Effector memory CD4-positive, alpha-beta T cell (primary cell): ENCODE measurements at regions not wholly inside any gene's neighbourhood (a gene's known extent, or its start where the extent isn't known, plus 50 kb on each side); places are given as distances from the start of the nearest gene placed in this dataset.

Experiments
- DNase-seq, 3 donors: peaks; one replicate each; pipeline ENCODE4 v3.0.0-alpha.2; 2020
- H3K27ac ChIP-seq: 2 replicates; pipeline ENCODE4 v1.7.0; 2013; ENCODE audit warnings: mild to moderate bottlenecking, low read length, moderate library complexity; ENCODE audit not compliant: insufficient read depth, poor library complexity, severe bottlenecking
- H3K27me3 ChIP-seq: replicated peaks from 2 replicates; pipeline ENCODE4 v1.7.0; 2013; ENCODE audit warnings: mild to moderate bottlenecking, low read length; ENCODE audit not compliant: insufficient read depth, control insufficient read depth, poor library complexity, severe bottlenecking
- H3K36me3 ChIP-seq: 2 replicates; pipeline ENCODE4 v1.7.0; 2013; ENCODE audit warnings: mild to moderate bottlenecking, low read length, moderate library complexity; ENCODE audit not compliant: control insufficient read depth, insufficient read depth
- H3K4me1 ChIP-seq: 2 replicates; pipeline ENCODE4 v1.7.0; 2013; ENCODE audit warnings: low read length, mild to moderate bottlenecking; ENCODE audit not compliant: control insufficient read depth, insufficient read depth, poor library complexity, severe bottlenecking
- H3K4me3 ChIP-seq: 2 replicates; pipeline ENCODE4 v1.7.0; 2013; ENCODE audit warnings: low read length, low read depth, mild to moderate bottlenecking; ENCODE audit not compliant: insufficient read depth, poor library complexity, severe bottlenecking
- H3K9me3 ChIP-seq: 2 replicates; pipeline ENCODE4 v1.7.0; 2013; ENCODE audit warnings: mild to moderate bottlenecking, low read length, moderate library complexity; ENCODE audit not compliant: control insufficient read depth

- Histone ChIP-seq H3K4me3 (no peak overlapping the region), H3K36me3 (no peaks in the 10 kb centered on the region), H3K4me1 (no peaks in the 10 kb centered on the region), H3K9me3 (no peaks in the 10 kb centered on the region), H3K27me3 (no peaks in the 10 kb centered on the region), H3K27ac (no peak overlapping the region)
- no peak for DNase-seq
Observed at GRCh38 chr22:26981111-26981510, 323.7 kb downstream of the MIAT start.

DNA sequence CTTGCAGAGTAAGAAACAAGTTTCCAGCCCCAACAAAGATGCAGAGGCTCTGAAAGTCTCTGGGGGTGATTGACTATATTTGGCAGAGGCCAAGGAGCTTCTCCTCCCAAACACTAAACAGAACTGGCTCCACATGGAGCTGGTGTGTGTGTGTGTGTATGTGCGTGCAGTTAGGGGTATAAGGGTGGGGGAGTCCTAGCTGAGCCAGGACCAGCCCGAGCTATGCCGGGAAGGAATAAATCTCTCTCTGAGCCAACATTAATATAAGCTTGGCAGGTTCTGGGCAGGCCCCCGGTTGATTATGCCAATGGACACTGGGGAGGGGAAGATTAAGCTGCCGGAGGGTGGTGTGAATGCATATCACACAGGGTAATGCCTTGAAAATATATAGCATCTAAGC lies 324.2 kb downstream of the MIAT start:
- no peak for DNase-seq
- Histone ChIP-seq H3K4me3 (no peak overlapping the region), H3K27me3 (no peaks in the 10 kb centered on the region), H3K27ac (no peak overlapping the region), H3K36me3 (no peaks in the 10 kb centered on the region), H3K9me3 (no peaks in the 10 kb centered on the region), H3K4me1 (no peaks in the 10 kb centered on the region)

DNA sequence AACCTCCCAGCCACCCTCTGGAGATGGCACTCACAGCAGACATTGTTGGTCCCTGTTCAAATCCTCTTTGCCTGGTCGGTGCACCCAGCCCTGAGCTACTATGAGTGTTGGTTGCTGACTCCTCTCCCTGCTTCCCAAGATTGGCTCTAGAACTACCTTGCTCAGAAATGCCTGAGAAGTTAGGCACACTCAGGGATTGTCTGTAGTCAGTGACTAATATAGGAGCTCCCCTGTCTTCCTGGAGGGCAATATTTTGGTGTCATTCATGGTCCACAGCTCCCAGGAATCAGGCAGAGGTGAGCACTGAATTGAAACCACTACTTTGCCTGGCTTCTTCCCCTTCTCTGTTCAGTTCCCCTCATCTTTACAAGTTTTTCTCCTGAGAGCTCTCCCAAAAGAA lies 325.9 kb downstream of the MIAT start:
- DNase-seq: no peak
- H3K4me1 ChIP-seq: no peaks in the 10 kb centered on the region
- H3K36me3 ChIP-seq: no peaks in the 10 kb centered on the region
- H3K4me3 ChIP-seq: no peak overlapping the region
- no peak overlapping the region for H3K27ac ChIP-seq
- no peaks in the 10 kb centered on the region for H3K27me3 ChIP-seq
- H3K9me3 ChIP-seq: no peaks in the 10 kb centered on the region

DNA sequence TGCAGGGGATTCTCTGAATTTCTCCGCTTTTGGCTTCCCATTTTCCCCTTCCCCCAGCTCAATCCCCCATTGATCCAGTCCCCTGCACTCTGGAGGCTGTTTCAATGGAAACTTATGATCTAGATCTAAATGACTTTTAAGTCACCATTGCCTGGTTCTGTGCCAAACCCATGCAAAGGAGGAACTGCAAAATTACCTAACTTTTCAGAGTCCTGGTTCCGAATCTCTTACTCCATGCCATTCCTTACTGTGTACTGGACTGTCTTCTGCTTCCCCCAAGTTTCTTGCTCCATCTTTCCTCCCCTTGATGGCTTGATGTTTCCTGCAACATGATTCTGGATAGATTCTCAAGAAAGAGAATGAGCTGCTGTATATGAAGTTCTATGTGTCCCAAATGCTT lies 327.8 kb downstream of the MIAT start:
- Histone ChIP-seq H3K36me3 (no peaks in the 10 kb centered on the region), H3K9me3 (no peaks in the 10 kb centered on the region), H3K27ac (no peak overlapping the region), H3K27me3 (no peaks in the 10 kb centered on the region), H3K4me1 (no peaks in the 10 kb centered on the region), H3K4me3 (no peak overlapping the region)
- no peak for DNase-seq

GRCh38 chr22:26985931-26986782 lies 328.8 kb downstream of the MIAT start:
- no peak overlapping the region for H3K27ac ChIP-seq
- H3K27me3 ChIP-seq: no peaks in the 10 kb centered on the region
- DNase-seq: no peak
- no peaks in the 10 kb centered on the region for H3K4me1 ChIP-seq
- no peaks in the 10 kb centered on the region for H3K36me3 ChIP-seq
- H3K4me3 ChIP-seq: no peak overlapping the region
- H3K9me3 ChIP-seq: no peaks in the 10 kb centered on the region

GRCh38 chr22:26986884-26987283 lies 329.5 kb downstream of the MIAT start:
- Histone ChIP-seq H3K4me1 (no peaks in the 10 kb centered on the region), H3K27me3 (no peaks in the 10 kb centered on the region), H3K4me3 (no peak overlapping the region), H3K27ac (no peak overlapping the region), H3K9me3 (no peaks in the 10 kb centered on the region), H3K36me3 (no peaks in the 10 kb centered on the region)
- no peak for DNase-seq

GRCh38 chr22:26990503-26991189 lies 333.3 kb downstream of the MIAT start:
- no peak for DNase-seq
- Histone ChIP-seq H3K9me3 (no peaks in the 10 kb centered on the region), H3K36me3 (no peaks in the 10 kb centered on the region), H3K27ac (no peak overlapping the region), H3K4me1 (no peaks in the 10 kb centered on the region), H3K4me3 (no peak overlapping the region), H3K27me3 (no peaks in the 10 kb centered on the region)

DNA sequence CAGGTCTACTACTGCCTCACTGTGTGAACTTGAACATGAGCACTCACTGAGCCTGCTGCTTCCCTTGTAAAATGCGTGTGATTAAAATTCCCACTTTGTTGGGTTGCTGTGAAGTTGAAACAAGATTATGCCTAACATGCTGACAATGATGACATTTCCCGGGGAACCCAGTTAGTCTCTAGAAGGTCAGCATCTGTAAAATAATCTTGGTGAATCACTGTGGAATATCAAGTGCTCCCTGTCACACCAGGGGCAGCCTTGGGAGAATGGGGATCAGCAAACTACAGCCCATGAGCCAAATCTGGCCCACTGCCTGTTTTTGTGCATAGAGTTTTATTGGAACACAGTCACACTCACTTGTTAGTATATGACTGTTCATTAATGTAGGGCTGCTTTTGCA lies 335.2 kb downstream of the MIAT start:
- H3K27ac ChIP-seq: no peak overlapping the region
- H3K27me3 ChIP-seq: no peaks in the 10 kb centered on the region
- no peak overlapping the region for H3K4me3 ChIP-seq
- DNase-seq: no peak
- H3K9me3 ChIP-seq: no peaks in the 10 kb centered on the region
- no peaks in the 10 kb centered on the region for H3K4me1 ChIP-seq
- no peaks in the 10 kb centered on the region for H3K36me3 ChIP-seq

DNA sequence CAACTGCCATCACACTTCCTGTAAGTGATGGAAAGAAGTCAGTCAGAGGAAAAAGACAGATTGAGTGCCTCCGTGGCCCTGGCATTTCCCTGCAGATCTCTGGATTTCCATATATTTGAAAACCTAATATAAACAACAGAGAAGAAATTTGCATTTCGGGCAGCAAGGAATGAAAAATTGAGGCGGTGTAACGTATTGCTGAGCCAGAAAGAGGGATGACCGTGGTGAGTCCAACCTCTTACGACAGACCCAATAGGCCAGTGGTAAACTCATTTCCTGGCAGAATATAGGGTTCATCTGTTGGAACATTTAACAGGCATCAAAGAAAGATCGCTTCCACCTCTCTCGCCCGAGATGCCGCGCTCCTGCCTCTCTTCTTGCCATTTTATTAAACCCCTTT lies 336.5 kb downstream of the MIAT start:
- no peak for DNase-seq
- H3K27me3 ChIP-seq: no peaks in the 10 kb centered on the region
- no peaks in the 10 kb centered on the region for H3K4me1 ChIP-seq
- no peaks in the 10 kb centered on the region for H3K9me3 ChIP-seq
- H3K4me3 ChIP-seq: no peak overlapping the region
- no peak overlapping the region for H3K27ac ChIP-seq
- H3K36me3 ChIP-seq: no peaks in the 10 kb centered on the region

- no peaks in the 10 kb centered on the region for H3K9me3 ChIP-seq
- no peaks in the 10 kb centered on the region for H3K4me1 ChIP-seq
- H3K36me3 ChIP-seq: no peaks in the 10 kb centered on the region
- no peak overlapping the region for H3K27ac ChIP-seq
- no peak for DNase-seq
- no peak overlapping the region for H3K4me3 ChIP-seq
- no peaks in the 10 kb centered on the region for H3K27me3 ChIP-seq
Observed at GRCh38 chr22:26994801-26995200, 337.4 kb downstream of the MIAT start.
